ENCODE measurements at regions not wholly inside any gene's neighbourhood (a gene's known extent, or its start where the extent isn't known, plus 50 kb on each side); places are given as distances from the start of the nearest gene placed in this dataset.

- no peak for TF ChIP-seq CTCF (IDR thresholded peaks at IDR 0.05; ENCODE audit: extremely low read depth, insufficient read depth, missing control alignments)
- in situ Hi-C loops (cut with MboI; ENCODE audit: low pct_unique_long_range_greater_than_20kb, low sequenced_read_pairs, unreplicated experiment), result no loop called here
- no peak for DNase-seq (ENCODE audit: low spot score)
Measured at GRCh38 chr17:11029791-11030190, 191.9 kb upstream of the PIRT start.

- in situ Hi-C loops (cut with MboI; ENCODE audit: low pct_unique_long_range_greater_than_20kb, low sequenced_read_pairs, unreplicated experiment), result no loop called here
- no peak for DNase-seq (ENCODE audit: low spot score)
- TF ChIP-seq CTCF (IDR thresholded peaks at IDR 0.05; ENCODE audit: extremely low read depth, insufficient read depth, missing control alignments), result no peak
Measured at GRCh38 chr17:11028349-11028748, 190.5 kb upstream of the PIRT start.

- no peak for DNase-seq (ENCODE audit: low spot score)
- in situ Hi-C loops (cut with MboI; ENCODE audit: low pct_unique_long_range_greater_than_20kb, low sequenced_read_pairs, unreplicated experiment), result no loop called here
- no peak for TF ChIP-seq CTCF (IDR thresholded peaks at IDR 0.05; ENCODE audit: extremely low read depth, insufficient read depth, missing control alignments)
Measured at GRCh38 chr17:11026903-11027302, 189.0 kb upstream of the PIRT start.

GRCh38 chr17:11023639-11024479, 186.0 kb upstream of the PIRT start:
- no peak for TF ChIP-seq CTCF (IDR thresholded peaks at IDR 0.05; ENCODE audit: extremely low read depth, insufficient read depth, missing control alignments)
- no peak for DNase-seq (ENCODE audit: low spot score)
- in situ Hi-C loops (cut with MboI; ENCODE audit: low pct_unique_long_range_greater_than_20kb, low sequenced_read_pairs, unreplicated experiment), result no loop called here

GRCh38 chr17:11006530-11006929, 168.6 kb upstream of the PIRT start:
- in situ Hi-C loops (cut with MboI; ENCODE audit: low pct_unique_long_range_greater_than_20kb, low sequenced_read_pairs, unreplicated experiment), result no loop called here
- no peak for TF ChIP-seq CTCF (IDR thresholded peaks at IDR 0.05; ENCODE audit: extremely low read depth, insufficient read depth, missing control alignments)
- no peak for DNase-seq (ENCODE audit: low spot score)

- in situ Hi-C loops (cut with MboI; ENCODE audit: low pct_unique_long_range_greater_than_20kb, low sequenced_read_pairs, unreplicated experiment), result no loop called here
- DNase-seq (ENCODE audit: low spot score), result no peak
- no peak for TF ChIP-seq CTCF (IDR thresholded peaks at IDR 0.05; ENCODE audit: extremely low read depth, insufficient read depth, missing control alignments)
Measured at GRCh38 chr17:11005940-11006339, 168.1 kb upstream of the PIRT start.
